G401 (cell line): ENCODE measurements at regions not wholly inside any gene's neighbourhood (a gene's known extent, or its start where the extent isn't known, plus 50 kb on each side); places are given as distances from the start of the nearest gene placed in this dataset.
"Not testable (repeated sequence)": the region's sequence is repeated elsewhere in the genome, so short reads cannot be mapped to it uniquely, and the experiment has no call there.

ENCODE experiments used
- DNase-seq: peaks from one replicate; pipeline ENCODE4 v3.0.0-alpha.2; 2015; ENCODE audit warnings: low spot score
- in situ Hi-C: cut with HindIII; loops from 2 replicates; pipeline ENCODE4 v1.10.0; 2016; ENCODE audit warnings: low sequenced_read_pairs, mixed read lengths

GRCh38 chr1:224523676-224524075, 89.1 kb upstream of the WDR26 start:
- no peak for DNase-seq
- in situ Hi-C loops, result loop anchor here (25.0 kb wide), 1 partner anchor 89 kb away; the partner anchor contains the start of gene CNIH3

- in situ Hi-C loops, result loop anchor here (25.0 kb wide), 1 partner anchor 88 kb away; the partner anchor contains the start of gene CNIH3
- DNase-seq, result no peak
Observed at GRCh38 chr1:224524679-224525078, 90.1 kb upstream of the WDR26 start.

- in situ Hi-C loops, result no loop called here
- no peak for DNase-seq
Observed at GRCh38 chr1:224525411-224526040, 90.6 kb upstream of the CNIH3 start.

DNA sequence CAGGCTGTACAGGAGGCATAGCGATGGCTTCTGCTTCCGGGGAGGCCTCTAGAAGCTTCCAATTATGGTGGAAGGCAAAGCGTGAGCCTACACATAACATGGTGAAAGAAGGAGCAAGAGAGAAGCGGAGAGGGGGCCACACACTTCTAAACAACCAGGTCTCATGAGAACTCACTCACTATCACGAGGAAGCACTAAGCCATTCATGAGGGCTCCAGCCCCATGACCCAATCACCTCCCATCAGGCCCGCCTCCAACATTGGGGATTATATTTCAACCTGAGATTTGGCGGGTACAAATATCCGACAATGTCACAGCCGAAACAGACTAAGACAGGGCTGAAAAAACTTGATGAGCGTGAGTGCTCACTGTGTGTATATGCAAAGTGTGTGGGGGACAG, 89.3 kb upstream of the CNIH3 start:
- in situ Hi-C loops, result no loop called here
- no peak for DNase-seq

- DNase-seq, result no peak
- in situ Hi-C loops, result no loop called here
Observed at GRCh38 chr1:224528900-224529299, 87.2 kb upstream of the CNIH3 start.

GRCh38 chr1:224529844-224530243, 86.3 kb upstream of the CNIH3 start:
- in situ Hi-C loops, result no loop called here

GRCh38 chr1:224533517-224533916, 82.6 kb upstream of the CNIH3 start:
- no peak for DNase-seq
- in situ Hi-C loops, result no loop called here

More at GRCh38 chr1:224529844-224530243, 86.3 kb upstream of the CNIH3 start:
- DNase-seq, result no peak

DNA sequence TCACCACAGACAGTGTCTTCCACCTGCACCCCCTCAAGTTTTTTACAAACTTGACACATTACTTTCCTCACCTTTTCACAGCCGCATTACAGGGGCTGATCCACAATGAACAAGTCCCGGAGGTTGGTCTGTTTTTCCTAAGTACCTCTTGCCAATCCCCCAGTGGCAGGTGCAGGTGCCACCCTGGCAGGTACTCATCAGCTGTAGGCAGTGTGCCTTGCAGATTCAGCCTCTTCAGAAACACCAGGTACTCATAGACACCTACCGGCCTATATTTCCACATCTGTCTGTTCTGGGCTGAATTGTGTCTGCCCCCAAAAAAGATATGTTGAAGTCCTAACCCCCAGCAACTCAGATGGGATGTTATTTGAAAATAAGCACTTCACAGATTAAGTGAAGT, 81.4 kb upstream of the CNIH3 start:
- in situ Hi-C loops, result no loop called here
- DNase-seq, result no peak

- no peak for DNase-seq
- in situ Hi-C loops, result no loop called here
Observed at GRCh38 chr1:224535641-224536040, 80.5 kb upstream of the CNIH3 start.

GRCh38 chr1:224539971-224540370, 76.1 kb upstream of the CNIH3 start:
- in situ Hi-C loops, result no loop called here
- DNase-seq, result no peak

- DNase-seq, result no peak
- in situ Hi-C loops, result no loop called here
Observed at GRCh38 chr1:224540535-224540934, 75.6 kb upstream of the CNIH3 start.

DNA sequence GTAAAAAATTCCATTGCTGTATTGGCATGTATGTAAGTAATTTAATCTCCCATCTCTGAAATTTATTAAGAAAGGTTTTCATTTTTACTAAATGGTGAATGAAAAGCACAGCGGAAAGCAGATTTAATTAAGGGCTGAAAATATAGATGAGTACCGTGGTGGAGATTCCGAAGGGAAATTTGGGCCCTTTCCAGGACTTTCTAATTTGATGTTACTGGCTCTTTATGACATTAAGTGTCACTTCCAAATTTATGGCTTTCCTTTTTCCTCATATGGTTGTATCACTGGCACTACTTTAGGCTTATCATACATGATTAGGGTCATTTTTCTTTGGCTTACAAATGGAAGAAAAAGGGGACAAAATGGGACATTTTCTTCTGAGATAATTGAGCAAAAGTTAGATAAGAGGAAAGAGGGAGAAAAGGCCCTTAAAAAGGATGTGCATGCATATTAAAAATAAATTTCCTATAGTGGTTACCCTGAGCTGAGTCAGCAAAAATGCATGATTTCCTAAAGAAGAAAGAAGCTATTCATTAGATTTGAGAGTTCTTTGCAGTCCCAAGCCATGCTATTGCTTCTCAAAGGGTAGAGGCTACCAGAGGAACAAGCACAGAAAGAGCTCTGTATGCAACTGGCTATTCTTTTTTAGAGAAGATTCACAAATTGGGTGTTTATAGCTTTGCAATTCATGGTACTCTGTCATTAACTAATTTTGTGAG, 74.9 kb upstream of the CNIH3 start:
- DNase-seq, result no peak
- in situ Hi-C loops, result no loop called here

GRCh38 chr1:224541901-224542630, 74.1 kb upstream of the CNIH3 start:
- in situ Hi-C loops, result no loop called here
- DNase-seq, result no peak

GRCh38 chr1:224542783-224543440, 73.2 kb upstream of the CNIH3 start:
- in situ Hi-C loops, result no loop called here
- no peak for DNase-seq

- DNase-seq, result no peak
- in situ Hi-C loops, result no loop called here
Observed at GRCh38 chr1:224543453-224543852, 72.7 kb upstream of the CNIH3 start.

DNA sequence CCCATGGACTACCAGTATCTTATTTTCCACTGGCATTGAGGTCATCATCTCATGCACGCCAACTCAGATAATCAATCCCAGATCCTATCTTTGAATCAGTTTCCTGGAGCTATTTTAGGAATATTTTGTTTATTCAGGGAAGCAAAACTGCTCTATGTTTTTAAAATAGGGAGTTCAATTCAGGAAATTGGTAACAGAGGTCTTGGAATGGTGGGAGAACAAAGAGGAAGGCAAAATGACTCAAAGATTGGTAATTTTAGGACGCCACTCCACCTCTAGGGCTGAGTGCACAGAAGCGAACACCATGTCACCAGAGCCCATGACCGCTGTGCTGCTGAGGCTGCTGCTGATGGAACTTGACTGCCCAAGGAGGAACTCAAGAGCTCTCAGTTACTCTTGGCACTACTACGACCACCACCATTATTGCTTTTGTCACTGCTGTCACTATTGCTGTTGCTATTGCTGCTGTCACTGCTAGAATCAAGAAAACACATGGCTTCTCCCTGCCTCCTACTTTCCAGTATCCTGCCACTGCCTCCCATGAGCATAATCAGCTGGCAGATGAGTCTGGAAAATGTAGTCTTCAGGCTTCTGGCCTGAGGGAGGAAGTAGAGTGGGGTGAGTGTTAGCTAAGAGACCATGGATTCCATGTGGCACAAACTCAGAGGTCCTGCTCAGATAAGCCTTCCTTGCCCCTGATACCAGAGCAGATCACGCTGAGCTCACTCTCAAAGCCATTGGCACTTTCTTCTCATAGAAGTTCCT, 71.6 kb upstream of the CNIH3 start:
- no peak for DNase-seq
- in situ Hi-C loops, result no loop called here

- in situ Hi-C loops, result no loop called here
- no peak for DNase-seq
Observed at GRCh38 chr1:224545571-224545970, 70.5 kb upstream of the CNIH3 start.

GRCh38 chr1:224548676-224549075, 67.4 kb upstream of the CNIH3 start:
- in situ Hi-C loops, result no loop called here

GRCh38 chr1:224551189-224551588, 64.9 kb upstream of the CNIH3 start:
- in situ Hi-C loops, result not testable (repeated sequence)

More at GRCh38 chr1:224548676-224549075, 67.4 kb upstream of the CNIH3 start:
- no peak for DNase-seq

More at GRCh38 chr1:224551189-224551588, 64.9 kb upstream of the CNIH3 start:
- not testable (repeated sequence) for DNase-seq
